GM13977 (cell line): ENCODE measurements at regions not wholly inside any gene's neighbourhood (a gene's known extent, or its start where the extent isn't known, plus 50 kb on each side); places are given as distances from the start of the nearest gene placed in this dataset.
"Not testable (repeated sequence)": the region's sequence is repeated elsewhere in the genome, so short reads cannot be mapped to it uniquely, and the experiment has no call there.

Experiments
- DNase-seq: peaks from one replicate; pipeline ENCODE4 v3.0.0; 2012; ENCODE audit warnings: low spot score
- in situ Hi-C: fragments of 300-500 bp; cut with MboI; formaldehyde crosslinking; loops from one replicate; pipeline ENCODE4 v1.12.0; 2022; ENCODE audit warnings: low sequenced_read_pairs, low pct_unique_long_range_greater_than_20kb, mixed read lengths, inconsistent platforms; ENCODE audit not compliant: unreplicated experiment
- TF ChIP-seq, protein P1 (sequence below): IDR thresholded peaks from 2 replicates; pipeline ENCODE4 v1.5.1; 2012; ENCODE audit warnings: mild to moderate bottlenecking, control low read depth; ENCODE audit not compliant: insufficient read depth; ENCODE audit errors: extremely low read depth, missing control alignments

DNA sequence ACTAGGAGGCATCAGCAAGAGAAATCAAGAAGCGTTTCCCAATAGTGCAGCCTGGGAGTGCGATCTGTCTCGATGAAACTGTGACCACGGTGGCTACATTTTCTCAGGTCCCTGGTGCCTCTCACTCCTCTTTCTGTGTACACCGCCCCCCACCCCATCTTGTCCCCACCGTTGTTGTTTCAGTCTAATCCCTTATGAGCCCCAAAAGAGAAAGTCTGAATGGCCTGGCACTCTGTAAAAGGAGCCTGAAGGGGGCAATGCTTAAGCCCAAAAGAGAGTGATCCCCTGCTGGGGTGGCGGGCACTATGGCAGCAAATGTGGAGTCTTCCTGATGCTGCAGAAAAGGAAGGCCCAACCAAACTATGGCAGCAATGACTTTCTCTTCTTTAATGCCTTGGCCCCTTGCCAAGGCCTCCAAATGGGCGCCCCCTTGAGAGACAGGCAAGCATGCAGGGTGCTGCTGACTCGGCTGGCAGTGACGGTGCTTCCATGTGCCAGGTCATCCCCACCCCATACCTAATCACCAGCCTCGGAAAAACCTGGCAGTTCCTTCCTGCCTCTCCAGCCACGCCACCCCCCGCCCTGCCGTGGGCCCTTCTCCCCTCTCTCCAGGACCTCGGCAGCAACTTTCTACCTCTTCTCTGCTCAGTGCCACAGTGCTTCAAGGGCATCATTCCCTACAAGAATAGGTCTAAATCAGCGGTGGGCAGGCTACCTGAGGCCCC is 123.0 kb downstream of the CYP26B1 start:
- TF ChIP-seq, protein P1, sequence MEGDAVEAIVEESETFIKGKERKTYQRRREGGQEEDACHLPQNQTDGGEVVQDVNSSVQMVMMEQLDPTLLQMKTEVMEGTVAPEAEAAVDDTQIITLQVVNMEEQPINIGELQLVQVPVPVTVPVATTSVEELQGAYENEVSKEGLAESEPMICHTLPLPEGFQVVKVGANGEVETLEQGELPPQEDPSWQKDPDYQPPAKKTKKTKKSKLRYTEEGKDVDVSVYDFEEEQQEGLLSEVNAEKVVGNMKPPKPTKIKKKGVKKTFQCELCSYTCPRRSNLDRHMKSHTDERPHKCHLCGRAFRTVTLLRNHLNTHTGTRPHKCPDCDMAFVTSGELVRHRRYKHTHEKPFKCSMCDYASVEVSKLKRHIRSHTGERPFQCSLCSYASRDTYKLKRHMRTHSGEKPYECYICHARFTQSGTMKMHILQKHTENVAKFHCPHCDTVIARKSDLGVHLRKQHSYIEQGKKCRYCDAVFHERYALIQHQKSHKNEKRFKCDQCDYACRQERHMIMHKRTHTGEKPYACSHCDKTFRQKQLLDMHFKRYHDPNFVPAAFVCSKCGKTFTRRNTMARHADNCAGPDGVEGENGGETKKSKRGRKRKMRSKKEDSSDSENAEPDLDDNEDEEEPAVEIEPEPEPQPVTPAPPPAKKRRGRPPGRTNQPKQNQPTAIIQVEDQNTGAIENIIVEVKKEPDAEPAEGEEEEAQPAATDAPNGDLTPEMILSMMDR = no peak
- in situ Hi-C loops = no loop called here
- no peak for DNase-seq

DNA sequence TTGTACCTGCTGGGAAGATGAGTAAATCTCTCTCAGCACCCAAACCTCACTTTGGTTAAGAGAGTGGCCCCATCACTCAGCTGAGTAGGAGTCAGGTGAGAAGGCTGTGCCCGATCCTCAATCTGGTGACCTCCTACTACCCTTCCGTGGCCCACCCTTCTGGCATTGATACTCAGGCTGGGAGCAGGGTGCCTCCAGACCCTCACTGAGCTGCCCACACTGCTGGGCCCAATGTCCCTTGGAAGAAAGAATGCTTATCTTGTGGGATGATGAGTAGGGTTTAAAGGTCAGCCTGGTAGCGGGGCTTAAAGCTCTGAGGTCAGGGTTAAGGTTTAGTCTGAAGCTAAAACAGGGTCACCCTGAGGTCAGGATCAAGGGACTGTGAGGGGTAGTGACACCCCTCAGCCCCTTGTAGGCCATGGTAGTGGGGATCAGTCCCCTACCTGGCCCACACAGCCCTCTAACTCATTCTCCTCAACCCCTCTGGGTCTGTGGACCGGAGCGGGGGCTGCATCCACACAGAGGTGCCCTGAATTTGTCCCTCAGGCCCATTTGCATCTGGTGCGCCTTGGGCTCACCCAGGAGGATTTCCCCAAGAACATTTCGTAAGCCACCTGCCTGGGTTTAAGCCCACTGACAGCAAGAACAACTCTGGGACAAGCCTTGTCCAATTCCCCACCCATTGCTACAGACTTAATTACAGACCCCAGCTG is 123.8 kb downstream of the CYP26B1 start:
- TF ChIP-seq, protein P1 = no peak
- no peak for DNase-seq
- in situ Hi-C loops = no loop called here

DNA sequence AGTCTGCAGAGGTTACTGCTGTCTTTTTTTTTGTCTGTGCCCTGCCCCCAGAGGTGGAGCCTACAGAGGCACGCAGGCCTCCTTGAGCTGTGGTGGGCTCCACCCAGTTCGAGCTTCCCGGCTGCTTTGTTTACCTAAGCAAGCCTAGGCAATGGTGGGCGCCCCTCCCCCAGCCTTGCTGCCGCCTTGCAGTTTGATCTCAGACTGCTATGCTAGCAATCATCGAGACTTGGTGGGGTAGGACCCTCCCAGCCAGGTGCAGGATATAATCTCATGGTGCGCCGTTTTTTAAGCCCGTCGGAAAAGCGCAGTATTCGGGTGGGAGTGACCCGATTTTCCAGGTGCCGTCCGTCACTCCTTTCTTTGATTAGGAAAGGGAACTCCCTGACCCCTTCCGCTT is 126.3 kb downstream of the CYP26B1 start:
- DNase-seq, in situ Hi-C loops: not testable (repeated sequence)

DNA sequence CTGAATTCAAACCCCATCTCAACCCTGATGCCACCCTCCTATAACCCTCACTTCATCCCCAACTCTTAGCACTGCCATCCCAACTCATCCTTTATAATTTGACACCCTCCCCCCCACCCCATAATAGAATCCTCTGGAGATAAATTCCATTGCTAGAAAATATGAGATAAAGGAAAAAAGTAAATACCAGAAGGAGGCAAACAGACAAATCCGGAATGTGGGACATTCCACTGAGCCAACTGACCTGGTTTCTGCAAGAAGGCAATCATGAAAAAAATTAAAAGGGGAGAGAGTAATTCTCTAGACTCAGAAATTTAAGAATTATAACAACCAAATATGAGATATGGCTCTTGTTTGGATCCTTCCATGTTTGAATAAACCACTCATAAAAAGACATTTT is 132.4 kb downstream of the CYP26B1 start:
- no peak for DNase-seq
- in situ Hi-C loops = no loop called here
- TF ChIP-seq, protein P1 = no peak

DNA sequence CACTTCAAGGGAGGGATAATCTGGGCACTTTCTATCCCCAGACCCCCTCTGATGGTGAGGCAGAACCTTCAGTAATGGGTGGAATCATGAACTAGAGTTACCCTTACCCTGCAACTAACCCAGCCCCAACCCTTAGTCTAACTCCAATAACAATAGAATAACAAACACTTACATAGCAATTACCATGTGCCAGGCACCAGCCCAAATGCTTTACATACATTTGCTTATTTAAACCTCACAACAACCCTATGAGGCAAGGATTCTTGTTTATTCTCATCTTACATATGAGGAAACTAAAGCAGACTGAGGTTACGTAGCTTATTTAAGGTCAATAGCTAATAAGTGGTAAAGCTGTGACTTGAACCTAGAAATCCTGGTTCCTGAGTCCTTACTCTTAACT is 132.8 kb downstream of the CYP26B1 start:
- TF ChIP-seq, protein P1 = no peak
- in situ Hi-C loops = no loop called here
- no peak for DNase-seq

DNA sequence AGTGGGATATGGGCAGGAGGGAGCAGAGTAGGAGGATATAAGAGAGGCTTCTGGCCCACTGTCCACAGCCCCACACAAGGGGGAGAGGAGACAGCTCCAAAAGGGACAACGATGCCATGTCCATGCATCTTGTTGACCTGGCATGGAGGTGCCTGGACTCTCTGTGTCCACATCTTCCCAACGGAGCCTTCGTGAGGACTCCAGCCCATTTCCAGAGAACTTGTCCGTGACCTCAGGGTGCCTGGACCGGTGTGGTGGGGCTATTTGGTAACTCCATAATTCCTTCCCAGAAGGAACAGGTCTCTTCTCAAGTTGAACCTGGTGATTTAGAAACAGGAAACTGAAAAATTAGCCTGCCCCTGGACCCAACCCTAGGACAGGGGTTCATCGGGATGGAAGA is 133.9 kb downstream of the CYP26B1 start:
- DNase-seq = no peak
- in situ Hi-C loops = no loop called here
- TF ChIP-seq, protein P1 = no peak

DNA sequence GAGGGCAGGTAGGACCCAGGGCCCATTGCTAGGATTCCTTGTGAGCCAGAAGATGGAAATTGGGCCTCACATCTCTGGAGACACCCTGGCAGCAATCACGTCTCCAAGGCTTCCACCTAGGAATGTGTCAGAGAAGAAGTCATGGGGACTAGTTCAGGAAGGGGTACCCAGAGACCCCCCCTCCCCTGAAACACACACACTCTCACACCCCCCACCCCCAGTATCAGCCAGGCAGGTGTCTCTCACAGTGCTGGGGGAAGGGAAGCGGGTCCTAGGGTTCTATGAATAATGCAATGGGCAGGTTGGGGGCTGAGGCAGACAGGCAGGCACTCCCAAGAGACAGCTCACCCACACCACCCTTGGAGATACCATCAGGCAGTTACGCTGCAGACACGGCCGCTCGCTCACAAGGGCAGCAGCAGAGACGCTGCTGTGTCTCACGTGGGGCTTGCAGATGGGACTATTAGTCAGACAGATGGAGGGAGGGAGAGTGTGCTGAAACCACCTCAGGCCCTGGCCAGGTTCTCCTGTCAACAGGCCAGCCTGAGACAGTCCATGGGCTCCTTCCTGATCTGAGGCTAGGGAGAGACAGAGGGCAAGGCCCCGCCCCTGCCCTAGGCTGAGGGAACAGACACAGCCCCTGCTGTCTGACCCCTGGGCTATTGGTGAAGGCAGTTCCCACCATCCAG is 134.6 kb downstream of the CYP26B1 start:
- in situ Hi-C loops = no loop called here
- TF ChIP-seq, protein P1 = no peak
- DNase-seq = no peak
